H9 (cell line): ENCODE measurements at regions not wholly inside any gene's neighbourhood (a gene's known extent, or its start where the extent isn't known, plus 50 kb on each side); places are given as distances from the start of the nearest gene placed in this dataset.

ENCODE experiments used
- DNase-seq: peaks from one replicate; pipeline ENCODE4 v3.0.0-alpha.2; 2017
- H2AFZ ChIP-seq: one replicate; pipeline ENCODE4 v1.6.1; 2013; ENCODE audit warnings: mild to moderate bottlenecking, low read length, control low read depth, moderate library complexity
- H2AK5ac ChIP-seq: 2 replicates; pipeline ENCODE4 v1.6.1; 2013; ENCODE audit warnings: low read length, control low read depth, mixed read lengths; ENCODE audit not compliant: insufficient read length
- H2BK120ac ChIP-seq: one replicate; pipeline ENCODE4 v1.6.1; 2013; ENCODE audit warnings: low read depth, mild to moderate bottlenecking, low read length, control low read depth, inconsistent platforms; ENCODE audit not compliant: poor library complexity, severe bottlenecking
- H2BK12ac ChIP-seq: 2 replicates; pipeline ENCODE4 v1.6.1; 2013; ENCODE audit warnings: low read length, control low read depth, mixed read lengths, low read depth; ENCODE audit not compliant: insufficient read length
- H2BK15ac ChIP-seq: 2 replicates; pipeline ENCODE4 v1.6.1; 2013; ENCODE audit warnings: low read depth, low read length, control low read depth
- H2BK20ac ChIP-seq: one replicate; pipeline ENCODE4 v1.6.1; 2013; ENCODE audit warnings: low read depth, mild to moderate bottlenecking, low read length, control low read depth, inconsistent platforms; ENCODE audit not compliant: poor library complexity, severe bottlenecking
- H2BK5ac ChIP-seq: 2 replicates; pipeline ENCODE4 v1.6.1; 2013; ENCODE audit warnings: low read length, control low read depth, mixed read lengths; ENCODE audit not compliant: insufficient read length
- H3K14ac ChIP-seq: 2 replicates; pipeline ENCODE4 v1.6.1; 2013; ENCODE audit warnings: low read length, control low read depth; ENCODE audit not compliant: insufficient read depth
- H3K18ac ChIP-seq: 2 replicates; pipeline ENCODE4 v1.6.1; 2013; ENCODE audit warnings: low read depth, mild to moderate bottlenecking, mixed read lengths, low read length, control low read depth; ENCODE audit not compliant: insufficient read length
- H3K23ac ChIP-seq: 2 replicates; pipeline ENCODE4 v1.6.1; 2013; ENCODE audit warnings: low read length, control low read depth, mixed read lengths, low read depth; ENCODE audit not compliant: insufficient read length
- H3K23me2 ChIP-seq: 2 replicates; pipeline ENCODE4 v1.6.1; 2013; ENCODE audit warnings: low read depth, mild to moderate bottlenecking, mixed read lengths, low read length, control low read depth; ENCODE audit not compliant: insufficient read length, poor library complexity, severe bottlenecking
- H3K27ac ChIP-seq: 2 replicates; pipeline ENCODE4 v1.5.1; 2013; ENCODE audit warnings: low read length, control low read depth, mixed read lengths, low read depth; ENCODE audit not compliant: insufficient read length
- H3K27me3 ChIP-seq: 2 replicates; pipeline ENCODE4 v1.6.1; 2013; ENCODE audit warnings: low read length, control low read depth, inconsistent platforms; ENCODE audit not compliant: insufficient read depth
- H3K4ac ChIP-seq: 2 replicates; pipeline ENCODE4 v1.6.1; 2013; ENCODE audit warnings: low read depth, mild to moderate bottlenecking, control low read depth, inconsistent platforms, low read length, moderate library complexity
- H3K4me1 ChIP-seq: 2 replicates; pipeline ENCODE4 v1.6.1; 2013; ENCODE audit warnings: low read length, control low read depth, inconsistent platforms; ENCODE audit not compliant: insufficient read depth
- H3K4me2 ChIP-seq: 2 replicates; pipeline ENCODE4 v1.6.1; 2013; ENCODE audit warnings: low read length, control low read depth, mixed read lengths; ENCODE audit not compliant: insufficient read length, insufficient read depth
- H3K56ac ChIP-seq: 2 replicates; pipeline ENCODE4 v1.6.1; 2013; ENCODE audit warnings: low read depth, mild to moderate bottlenecking, mixed read lengths, low read length, control low read depth; ENCODE audit not compliant: insufficient read length
- H3K79me1 ChIP-seq: 2 replicates; pipeline ENCODE4 v1.6.1; 2013; ENCODE audit warnings: low read depth, mild to moderate bottlenecking, moderate library complexity, low read length, control low read depth, inconsistent platforms; ENCODE audit not compliant: insufficient read depth, poor library complexity, severe bottlenecking
- H3K79me2 ChIP-seq: 2 replicates; pipeline ENCODE4 v1.6.1; 2013; ENCODE audit warnings: low read length, control low read depth, inconsistent platforms; ENCODE audit not compliant: insufficient read depth
- H3K9ac ChIP-seq: 2 replicates; pipeline ENCODE4 v1.6.1; 2013; ENCODE audit warnings: low read length, control low read depth, mixed read lengths; ENCODE audit not compliant: insufficient read length; ENCODE audit errors: extremely low read depth
- H3K9me3 ChIP-seq: one replicate; pipeline ENCODE4 v1.6.1; 2013; ENCODE audit warnings: low read depth, low read length, inconsistent platforms; ENCODE audit not compliant: control insufficient read depth
- H3T11ph ChIP-seq: one replicate; pipeline ENCODE4 v1.6.1; 2013; ENCODE audit warnings: mild to moderate bottlenecking, low read length, control low read depth, inconsistent platforms
- H4K20me1 ChIP-seq: one replicate; pipeline ENCODE4 v1.6.1; 2013; ENCODE audit not compliant: control insufficient read depth, insufficient read length, insufficient read depth
- H4K5ac ChIP-seq: 2 replicates; pipeline ENCODE4 v1.6.1; 2013; ENCODE audit warnings: low read depth, mild to moderate bottlenecking, mixed read lengths, low read length, control low read depth; ENCODE audit not compliant: insufficient read length
- H4K8ac ChIP-seq: replicated peaks from 2 replicates; pipeline ENCODE4 v1.6.1; 2013; ENCODE audit warnings: low read length, control low read depth, mixed read lengths, low read depth; ENCODE audit not compliant: insufficient read length
- H4K91ac ChIP-seq: 2 replicates; pipeline ENCODE4 v1.6.1; 2013; ENCODE audit warnings: low read depth, mild to moderate bottlenecking, moderate library complexity, mixed read lengths, low read length, control low read depth; ENCODE audit not compliant: insufficient read length
- H3K27ac Mint-ChIP-seq, 3 experiments: 2 replicates in 2 of 3; 3 replicates in 1 of 3; pipeline ENCODE4 v1.8.0; 2020 to 2021; ENCODE audit warnings: mixed read lengths in 3 of 3, mild to moderate bottlenecking in 1 of 3, moderate library complexity in 1 of 3
- H3K27me3 Mint-ChIP-seq: 2 replicates; pipeline ENCODE4 v1.8.0; 2021; ENCODE audit warnings: low read depth, mild to moderate bottlenecking, moderate library complexity, mixed read lengths
- H3K36me3 Mint-ChIP-seq, 3 experiments: 2 replicates in 2 of 3; 3 replicates in 1 of 3; pipeline ENCODE4 v1.8.0; 2020 to 2021; ENCODE audit warnings: low read depth in 3 of 3, mixed read lengths in 3 of 3; ENCODE audit not compliant: insufficient read depth in 1 of 3
- H3K4me1 Mint-ChIP-seq, 2 experiments: 2 replicates each; pipeline ENCODE4 v1.8.0; 2020; ENCODE audit warnings: mixed read lengths in 2 of 2
- H3K4me3 Mint-ChIP-seq, 2 experiments: 2 replicates in 1 of 2; 3 replicates in 1 of 2; pipeline ENCODE4 v1.8.0; 2020 to 2021; ENCODE audit warnings: mild to moderate bottlenecking in 2 of 2, mixed read lengths in 2 of 2, moderate library complexity in 1 of 2
- H3K9me3 Mint-ChIP-seq, 2 experiments: 2 replicates in 1 of 2; 3 replicates in 1 of 2; pipeline ENCODE4 v1.8.0; 2020; ENCODE audit warnings: mild to moderate bottlenecking in 2 of 2, mixed read lengths in 2 of 2, moderate library complexity in 1 of 2
- CTCF ChIP-seq: fragments of 200-600 bp; sonication (generic); conservative IDR thresholded peaks from 3 replicates; pipeline ENCODE4 v1.8.0; 2021; ENCODE audit warnings: antibody characterized with exemption, mild to moderate bottlenecking
- WGBS: extraction: QIAGEN DNeasy Blood & Tissue Kit; methylation state at CpG from one replicate; pipeline ENCODE4 v1.1.7; 2013; ENCODE audit warnings: missing lambda C conversion rate, low lambda C conversion rate, mixed read lengths; ENCODE audit not compliant: insufficient read length; ENCODE audit errors: extremely low coverage; 5-methylcytosine and 5-hydroxymethylcytosine counted together

DNA sequence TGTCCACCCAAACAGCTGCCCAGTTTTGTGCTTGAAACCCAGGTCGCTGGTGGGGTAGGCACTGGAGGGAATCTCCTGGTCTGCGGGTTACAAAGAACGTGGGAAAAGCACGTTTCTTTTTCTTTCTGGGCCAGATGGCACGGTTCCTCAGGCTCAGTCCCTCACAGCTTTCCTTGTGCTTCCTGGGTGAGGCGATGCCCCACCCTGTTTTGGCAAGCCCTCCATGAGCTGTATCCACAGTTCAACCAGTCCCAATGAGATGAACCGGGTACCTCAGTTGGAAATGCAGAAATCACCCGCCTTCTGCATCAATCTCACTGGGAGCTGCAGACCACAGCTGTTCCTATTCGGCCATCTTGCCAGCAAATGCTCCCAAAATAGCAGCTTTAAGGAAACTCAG is 51.4 kb upstream of the TMTC2 start:
- Mint-ChIP-seq H3K27me3 (no peaks in the 10 kb centered on the region), H3K4me1 (no peaks in the 10 kb centered on the region), H3K27ac (no peak overlapping the region), H3K36me3 (no peaks in the 10 kb centered on the region), H3K9me3 (peaks cover 0 to 3% of the 10 kb centered on the region in 2 experiments; a peak in 1 of 5 replicates), H3K4me3 (no peak overlapping the region)
- H2BK15ac ChIP-seq: no peak overlapping the region
- H3T11ph ChIP-seq: no peak overlapping the region
- H3K79me1 ChIP-seq: no peaks in the 10 kb centered on the region
- H4K91ac ChIP-seq: no peak overlapping the region
- H4K5ac ChIP-seq: no peak overlapping the region
- TF ChIP-seq CTCF: no peak
- no peak overlapping the region for H3K27ac ChIP-seq
- no peaks in the 10 kb centered on the region for H3K9me3 ChIP-seq
- no peaks in the 10 kb centered on the region for H4K20me1 ChIP-seq
- H3K4me1 ChIP-seq: no peaks in the 10 kb centered on the region
- no peak overlapping the region for H3K18ac ChIP-seq
- no peak overlapping the region for H3K56ac ChIP-seq
- no peaks in the 10 kb centered on the region for H3K27me3 ChIP-seq
- H3K79me2 ChIP-seq: no peaks in the 10 kb centered on the region
- H3K23ac ChIP-seq: no peak overlapping the region
- H3K23me2 ChIP-seq: no peaks in the 10 kb centered on the region
- no peak overlapping the region for H3K4me2 ChIP-seq
- H3K14ac ChIP-seq: no peak overlapping the region
- H3K4ac ChIP-seq: no peak overlapping the region
- H2AK5ac ChIP-seq: no peak overlapping the region
- no peak overlapping the region for H2BK5ac ChIP-seq
- H4K8ac ChIP-seq: no peak overlapping the region
- no peak for DNase-seq
- no peak overlapping the region for H2BK120ac ChIP-seq
- H2BK12ac ChIP-seq: no peak overlapping the region
- H2BK20ac ChIP-seq: no peak overlapping the region
- H3K9ac ChIP-seq: no peak overlapping the region
- no CpG with 5 or more reads among the region's 9 CpGs for WGBS
- H2AFZ ChIP-seq: no peak overlapping the region
